Liver (tissue), 8 donors: ENCODE measurements at regions not wholly inside any gene's neighbourhood (a gene's known extent, or its start where the extent isn't known, plus 50 kb on each side); places are given as distances from the start of the nearest gene placed in this dataset.

Source experiments
- DNase-seq: peaks from one replicate; pipeline ENCODE4 v3.0.0-alpha.2; 2017; ENCODE audit warnings: low spot score
- H3K27ac ChIP-seq, 2 donors: one replicate each; pipeline ENCODE4 v1.7.0; 2013; ENCODE audit warnings: inconsistent platforms in 2 of 2, low read length in 2 of 2, control low read depth in 1 of 2, low read depth in 1 of 2, mild to moderate bottlenecking in 1 of 2
- H3K27me3 ChIP-seq, 4 donors: one replicate each; pipeline versions ENCODE4 v1.6.1 to v1.7.0; 2013; ENCODE audit warnings: low read length in 3 of 4, inconsistent platforms in 1 of 4, mild to moderate bottlenecking in 1 of 4, moderate library complexity in 1 of 4; ENCODE audit not compliant: control insufficient read depth in 4 of 4, insufficient read depth in 4 of 4
- H3K36me3 ChIP-seq, 4 donors: one replicate each; pipeline versions ENCODE4 v1.6.1 to v1.7.0; 2013; ENCODE audit warnings: low read length in 3 of 4, mild to moderate bottlenecking in 3 of 4, low read depth in 1 of 4, moderate library complexity in 1 of 4; ENCODE audit not compliant: control insufficient read depth in 4 of 4, insufficient read depth in 3 of 4
- H3K4me1 ChIP-seq, 4 donors: one replicate each; pipeline versions ENCODE4 v1.6.1 to v1.7.0; 2013; ENCODE audit warnings: low read length in 3 of 4, mild to moderate bottlenecking in 3 of 4, moderate library complexity in 1 of 4; ENCODE audit not compliant: control insufficient read depth in 4 of 4, insufficient read depth in 4 of 4
- H3K4me3 ChIP-seq, 3 donors: one replicate each; pipeline versions ENCODE4 v1.6.1 to v1.7.0; 2013; ENCODE audit warnings: low read length in 3 of 3, control low read depth in 1 of 3, low read depth in 1 of 3, mild to moderate bottlenecking in 1 of 3
- H3K9ac ChIP-seq, 2 donors: one replicate each; pipeline ENCODE4 v1.7.0; 2013; ENCODE audit warnings: low read length in 2 of 2, mild to moderate bottlenecking in 2 of 2, moderate library complexity in 2 of 2, control low read depth in 1 of 2, low read depth in 1 of 2
- H3K9me3 ChIP-seq, 4 donors: one replicate each; pipeline versions ENCODE4 v1.6.1 to v1.7.0; 2013; ENCODE audit warnings: low read length in 3 of 4; ENCODE audit not compliant: control insufficient read depth in 4 of 4
- EGR1 ChIP-seq, 2 donors: IDR thresholded peaks; 2 replicates each; pipeline ENCODE4 v1.6.1; 2016 to 2018; ENCODE audit warnings: antibody characterized with exemption in 2 of 2, low read depth in 2 of 2
- FOXA1 ChIP-seq: IDR thresholded peaks from 2 replicates; pipeline ENCODE4 v1.6.1; 2016; ENCODE audit warnings: antibody characterized with exemption
- FOXA2 ChIP-seq: IDR thresholded peaks from 2 replicates; pipeline ENCODE4 v1.6.1; 2016; ENCODE audit warnings: antibody characterized with exemption
- HNF4A ChIP-seq, 2 donors: conservative IDR thresholded peaks; 2 replicates each; pipeline ENCODE4 v1.6.1; 2016; ENCODE audit warnings: antibody characterized with exemption in 2 of 2, mild to moderate bottlenecking in 2 of 2
- HNF4G ChIP-seq: IDR thresholded peaks from 2 replicates; pipeline ENCODE4 v1.6.1; 2016; ENCODE audit warnings: antibody characterized with exemption
- JUND ChIP-seq, 2 donors: IDR thresholded peaks; 2 replicates each; pipeline ENCODE4 v1.6.1; 2016; ENCODE audit warnings: antibody characterized with exemption in 2 of 2
- NR2F2 ChIP-seq: IDR thresholded peaks from 2 replicates; pipeline ENCODE4 v1.6.1; 2016; ENCODE audit warnings: antibody characterized with exemption
- RAD21 ChIP-seq, 2 donors: IDR thresholded peaks; 2 replicates each; pipeline ENCODE4 v1.6.1; 2016; ENCODE audit warnings: antibody characterized with exemption in 2 of 2, mild to moderate bottlenecking in 2 of 2
- RXRA ChIP-seq, 2 donors: IDR thresholded peaks; 2 replicates each; pipeline ENCODE4 v1.6.1; 2017 to 2018; ENCODE audit warnings: antibody characterized with exemption in 2 of 2, mild to moderate bottlenecking in 1 of 2
- SP1 ChIP-seq: IDR thresholded peaks from 2 replicates; pipeline ENCODE4 v1.6.1; 2018; ENCODE audit warnings: antibody characterized with exemption, mild to moderate bottlenecking
- TAF1 ChIP-seq: conservative IDR thresholded peaks from 2 replicates; pipeline ENCODE4 v1.6.1; 2016; ENCODE audit warnings: antibody characterized with exemption, mild to moderate bottlenecking
- YY1 ChIP-seq: IDR thresholded peaks from 2 replicates; pipeline ENCODE4 v1.6.1; 2016; ENCODE audit warnings: antibody characterized with exemption, mild to moderate bottlenecking
- WGBS: extraction: QIAGEN DNeasy Blood & Tissue Kit; methylation state at CpG from one replicate; pipeline ENCODE4 v1.1.7; 2013; 5-methylcytosine and 5-hydroxymethylcytosine counted together
- TF ChIP-seq, protein P1 (sequence below): IDR thresholded peaks from 2 replicates; pipeline ENCODE4 v1.6.1; 2016; ENCODE audit warnings: antibody characterized with exemption
- TF ChIP-seq, protein P2 (sequence below): IDR thresholded peaks from 2 replicates; pipeline ENCODE4 v1.6.1; 2016; ENCODE audit warnings: antibody characterized with exemption
- TF ChIP-seq, protein P3 (sequence below): fragments of 150-350 bp; IDR thresholded peaks from 2 replicates; pipeline ENCODE4 v1.5.1; 2017; ENCODE audit warnings: improper control_type of control experiment, low read depth, low read length; ENCODE audit not compliant: missing input control
- TF ChIP-seq, protein P4 (sequence below): IDR thresholded peaks from 2 replicates; pipeline ENCODE4 v1.6.1; 2016; ENCODE audit warnings: antibody characterized with exemption, mild to moderate bottlenecking
- TF ChIP-seq, protein P5 (sequence below): IDR thresholded peaks from 2 replicates; pipeline ENCODE4 v1.6.1; 2016; ENCODE audit warnings: antibody characterized with exemption
- donor health status: healthy.
- donor health status: healthy.
- donor health status: healthy.
- donor health status: healthy.
- donor health status: healthy.

DNA sequence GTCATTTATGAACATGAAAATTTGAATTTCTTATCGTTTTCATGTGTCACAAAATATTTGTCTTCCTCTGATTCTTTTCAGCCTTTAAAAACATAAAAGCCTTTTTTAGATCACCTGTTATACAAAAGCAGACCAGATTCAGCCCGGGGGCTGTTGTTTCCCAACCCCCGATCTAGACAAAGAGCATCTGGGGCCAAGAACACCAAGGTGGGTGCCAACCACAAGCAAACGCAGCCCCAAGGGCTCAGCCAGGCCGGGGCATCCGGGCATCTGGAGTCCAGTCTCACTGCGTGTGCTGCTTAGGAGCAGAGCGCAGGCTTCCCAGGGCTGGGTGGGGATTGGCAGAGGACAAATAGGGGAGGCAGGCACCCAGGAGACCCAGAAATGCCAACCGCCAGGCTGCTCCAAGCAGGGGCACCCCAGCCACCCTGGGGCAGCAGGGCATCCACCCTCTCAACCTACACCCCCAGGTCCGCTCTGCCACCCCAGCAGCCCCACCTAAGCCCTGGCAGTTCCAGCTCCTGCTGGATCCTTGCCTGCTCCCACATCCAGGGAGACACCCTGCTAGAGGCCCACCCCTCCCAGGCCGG is 78.0 kb downstream of the HMX1 start:
- no peak overlapping the region for H3K4me3 ChIP-seq
- H3K27ac ChIP-seq: no peak overlapping the region
- 82% methylated on average over 11 of the region's 11 CpGs for WGBS
- TF ChIP-seq EGR1 (IDR thresholded peaks at IDR 0.05; ENCODE audit: low read depth in 2 of 2) (no peak), YY1 (no peak), FOXA2 (no peak), NR2F2 (no peak), RXRA (IDR thresholded peaks at IDR 0.05) (no peak), TAF1 (no peak)
- TF ChIP-seq, protein P1, sequence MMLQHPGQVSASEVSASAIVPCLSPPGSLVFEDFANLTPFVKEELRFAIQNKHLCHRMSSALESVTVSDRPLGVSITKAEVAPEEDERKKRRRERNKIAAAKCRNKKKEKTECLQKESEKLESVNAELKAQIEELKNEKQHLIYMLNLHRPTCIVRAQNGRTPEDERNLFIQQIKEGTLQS: no peak
- DNase-seq: no peak
- H3K9ac ChIP-seq: no peak overlapping the region
- H3K9me3 ChIP-seq: no peaks in the 10 kb centered on the region
- H3K36me3 ChIP-seq: no peaks in the 10 kb centered on the region
- no peaks in the 10 kb centered on the region for H3K4me1 ChIP-seq
- H3K27me3 ChIP-seq: peaks cover 0 to 2% (median 0%) of the 10 kb centered on the region in 4 donors

DNA sequence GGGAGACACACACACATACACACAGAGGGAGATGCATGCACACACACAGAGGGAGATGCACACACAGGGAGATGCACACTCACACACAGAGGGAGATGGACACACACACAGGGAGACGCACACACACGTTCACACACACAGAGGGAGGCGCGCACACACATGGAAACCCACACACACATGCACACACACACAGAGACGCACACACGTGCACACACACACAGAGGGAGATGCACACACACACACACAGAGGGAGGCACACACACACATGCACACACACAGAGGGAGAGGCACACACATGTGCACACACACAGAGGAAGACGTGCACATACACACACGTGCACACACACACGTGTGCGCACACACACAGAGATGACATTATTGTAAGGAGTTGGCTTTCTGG is 79.1 kb downstream of the HMX1 start:
- no peaks in the 10 kb centered on the region for H3K36me3 ChIP-seq
- no peak overlapping the region for H3K4me3 ChIP-seq
- H3K27me3 ChIP-seq: peaks cover 0 to 2% (median 0%) of the 10 kb centered on the region in 4 donors
- DNase-seq: no peak
- H3K9me3 ChIP-seq: no peaks in the 10 kb centered on the region
- TF ChIP-seq JUND (IDR thresholded peaks at IDR 0.05) (no peak), TAF1 (no peak), RAD21 (IDR thresholded peaks at IDR 0.05) (no peak), YY1 (no peak), SP1 (no peak), NR2F2 (no peak), HNF4G (no peak), HNF4A (conservative IDR thresholded peaks at IDR 0.05) (no peak), FOXA1 (no peak), RXRA (IDR thresholded peaks at IDR 0.05) (no peak), FOXA2 (no peak), EGR1 (IDR thresholded peaks at IDR 0.05; ENCODE audit: low read depth in 2 of 2) (no peak)
- TF ChIP-seq, protein P2, sequence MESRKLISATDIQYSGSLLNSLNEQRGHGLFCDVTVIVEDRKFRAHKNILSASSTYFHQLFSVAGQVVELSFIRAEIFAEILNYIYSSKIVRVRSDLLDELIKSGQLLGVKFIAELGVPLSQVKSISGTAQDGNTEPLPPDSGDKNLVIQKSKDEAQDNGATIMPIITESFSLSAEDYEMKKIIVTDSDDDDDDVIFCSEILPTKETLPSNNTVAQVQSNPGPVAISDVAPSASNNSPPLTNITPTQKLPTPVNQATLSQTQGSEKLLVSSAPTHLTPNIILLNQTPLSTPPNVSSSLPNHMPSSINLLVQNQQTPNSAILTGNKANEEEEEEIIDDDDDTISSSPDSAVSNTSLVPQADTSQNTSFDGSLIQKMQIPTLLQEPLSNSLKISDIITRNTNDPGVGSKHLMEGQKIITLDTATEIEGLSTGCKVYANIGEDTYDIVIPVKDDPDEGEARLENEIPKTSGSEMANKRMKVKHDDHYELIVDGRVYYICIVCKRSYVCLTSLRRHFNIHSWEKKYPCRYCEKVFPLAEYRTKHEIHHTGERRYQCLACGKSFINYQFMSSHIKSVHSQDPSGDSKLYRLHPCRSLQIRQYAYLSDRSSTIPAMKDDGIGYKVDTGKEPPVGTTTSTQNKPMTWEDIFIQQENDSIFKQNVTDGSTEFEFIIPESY: no peak
- TF ChIP-seq, protein P3, sequence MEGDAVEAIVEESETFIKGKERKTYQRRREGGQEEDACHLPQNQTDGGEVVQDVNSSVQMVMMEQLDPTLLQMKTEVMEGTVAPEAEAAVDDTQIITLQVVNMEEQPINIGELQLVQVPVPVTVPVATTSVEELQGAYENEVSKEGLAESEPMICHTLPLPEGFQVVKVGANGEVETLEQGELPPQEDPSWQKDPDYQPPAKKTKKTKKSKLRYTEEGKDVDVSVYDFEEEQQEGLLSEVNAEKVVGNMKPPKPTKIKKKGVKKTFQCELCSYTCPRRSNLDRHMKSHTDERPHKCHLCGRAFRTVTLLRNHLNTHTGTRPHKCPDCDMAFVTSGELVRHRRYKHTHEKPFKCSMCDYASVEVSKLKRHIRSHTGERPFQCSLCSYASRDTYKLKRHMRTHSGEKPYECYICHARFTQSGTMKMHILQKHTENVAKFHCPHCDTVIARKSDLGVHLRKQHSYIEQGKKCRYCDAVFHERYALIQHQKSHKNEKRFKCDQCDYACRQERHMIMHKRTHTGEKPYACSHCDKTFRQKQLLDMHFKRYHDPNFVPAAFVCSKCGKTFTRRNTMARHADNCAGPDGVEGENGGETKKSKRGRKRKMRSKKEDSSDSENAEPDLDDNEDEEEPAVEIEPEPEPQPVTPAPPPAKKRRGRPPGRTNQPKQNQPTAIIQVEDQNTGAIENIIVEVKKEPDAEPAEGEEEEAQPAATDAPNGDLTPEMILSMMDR: no peak
- TF ChIP-seq, protein P4, sequence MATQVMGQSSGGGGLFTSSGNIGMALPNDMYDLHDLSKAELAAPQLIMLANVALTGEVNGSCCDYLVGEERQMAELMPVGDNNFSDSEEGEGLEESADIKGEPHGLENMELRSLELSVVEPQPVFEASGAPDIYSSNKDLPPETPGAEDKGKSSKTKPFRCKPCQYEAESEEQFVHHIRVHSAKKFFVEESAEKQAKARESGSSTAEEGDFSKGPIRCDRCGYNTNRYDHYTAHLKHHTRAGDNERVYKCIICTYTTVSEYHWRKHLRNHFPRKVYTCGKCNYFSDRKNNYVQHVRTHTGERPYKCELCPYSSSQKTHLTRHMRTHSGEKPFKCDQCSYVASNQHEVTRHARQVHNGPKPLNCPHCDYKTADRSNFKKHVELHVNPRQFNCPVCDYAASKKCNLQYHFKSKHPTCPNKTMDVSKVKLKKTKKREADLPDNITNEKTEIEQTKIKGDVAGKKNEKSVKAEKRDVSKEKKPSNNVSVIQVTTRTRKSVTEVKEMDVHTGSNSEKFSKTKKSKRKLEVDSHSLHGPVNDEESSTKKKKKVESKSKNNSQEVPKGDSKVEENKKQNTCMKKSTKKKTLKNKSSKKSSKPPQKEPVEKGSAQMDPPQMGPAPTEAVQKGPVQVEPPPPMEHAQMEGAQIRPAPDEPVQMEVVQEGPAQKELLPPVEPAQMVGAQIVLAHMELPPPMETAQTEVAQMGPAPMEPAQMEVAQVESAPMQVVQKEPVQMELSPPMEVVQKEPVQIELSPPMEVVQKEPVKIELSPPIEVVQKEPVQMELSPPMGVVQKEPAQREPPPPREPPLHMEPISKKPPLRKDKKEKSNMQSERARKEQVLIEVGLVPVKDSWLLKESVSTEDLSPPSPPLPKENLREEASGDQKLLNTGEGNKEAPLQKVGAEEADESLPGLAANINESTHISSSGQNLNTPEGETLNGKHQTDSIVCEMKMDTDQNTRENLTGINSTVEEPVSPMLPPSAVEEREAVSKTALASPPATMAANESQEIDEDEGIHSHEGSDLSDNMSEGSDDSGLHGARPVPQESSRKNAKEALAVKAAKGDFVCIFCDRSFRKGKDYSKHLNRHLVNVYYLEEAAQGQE: no peak
- TF ChIP-seq, protein P5, sequence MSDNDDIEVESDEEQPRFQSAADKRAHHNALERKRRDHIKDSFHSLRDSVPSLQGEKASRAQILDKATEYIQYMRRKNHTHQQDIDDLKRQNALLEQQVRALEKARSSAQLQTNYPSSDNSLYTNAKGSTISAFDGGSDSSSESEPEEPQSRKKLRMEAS: no peak
- TF ChIP-seq, protein P1: no peak
- WGBS: 90% methylated on average over 10 of the region's 10 CpGs
- no peaks in the 10 kb centered on the region for H3K4me1 ChIP-seq
- no peak overlapping the region for H3K9ac ChIP-seq
- no peak overlapping the region for H3K27ac ChIP-seq
